ENCODE measurements at regions not wholly inside any gene's neighbourhood (a gene's known extent, or its start where the extent isn't known, plus 50 kb on each side); places are given as distances from the start of the nearest gene placed in this dataset.

- TF ChIP-seq CTCF (IDR thresholded peaks at IDR 0.05; ENCODE audit: low read depth, low read length) (no peak), EZH2phosphoT487 (IDR thresholded peaks at IDR 0.05; ENCODE audit: low read depth) (no peak)
These were observed 131.4 kb upstream of the SIX2 start for GRCh38 chr2:45140675-45141074.
